WERI-Rb-1 (cell line): ENCODE measurements at regions not wholly inside any gene's neighbourhood (a gene's known extent, or its start where the extent isn't known, plus 50 kb on each side); places are given as distances from the start of the nearest gene placed in this dataset.

Experiments
- DNase-seq: peaks from one replicate; pipeline ENCODE4 v3.0.0-alpha.2; 2020
- H3K27ac ChIP-seq: fragments of 250-450 bp; sonication (Bioruptor Pico); 2 replicates; pipeline ENCODE4 v1.5.1; 2020; ENCODE audit warnings: mild to moderate bottlenecking, moderate library complexity
- H3K27me3 ChIP-seq: fragments of 250-450 bp; sonication (Bioruptor Pico); 2 replicates; pipeline ENCODE4 v1.5.1; 2021; ENCODE audit warnings: mild to moderate bottlenecking, low read depth, moderate library complexity; ENCODE audit not compliant: insufficient read depth, severe bottlenecking
- H3K36me3 ChIP-seq: fragments of 250-450 bp; sonication (Bioruptor Pico); 2 replicates; pipeline ENCODE4 v1.5.1; 2020; ENCODE audit warnings: mild to moderate bottlenecking, moderate library complexity
- H3K4me3 ChIP-seq: 2 replicates; pipeline ENCODE4 v1.5.1; 2011; ENCODE audit warnings: low read depth, mild to moderate bottlenecking, control low read depth, low read length
- H3K9me3 ChIP-seq: fragments of 250-450 bp; sonication (Bioruptor Pico); 2 replicates; pipeline ENCODE4 v1.5.1; 2021; ENCODE audit warnings: mild to moderate bottlenecking, moderate library complexity; ENCODE audit not compliant: severe bottlenecking
- CTCF ChIP-seq: IDR thresholded peaks from 2 replicates; pipeline ENCODE4 v1.5.1; 2011; ENCODE audit warnings: low read depth, mild to moderate bottlenecking, control low read depth, inconsistent platforms, low read length

GRCh38 chr3:194272221-194272620 is 78.9 kb downstream of the CPN2 start:
- H3K27me3 ChIP-seq = no peaks in the 10 kb centered on the region
- H3K36me3 ChIP-seq = no peaks in the 10 kb centered on the region
- no peak for TF ChIP-seq CTCF
- H3K4me3 ChIP-seq = no peak overlapping the region
- H3K27ac ChIP-seq = no peak overlapping the region
- no peaks in the 10 kb centered on the region for H3K9me3 ChIP-seq
- DNase-seq = no peak

- Histone ChIP-seq H3K27me3 (no peaks in the 10 kb centered on the region), H3K36me3 (no peaks in the 10 kb centered on the region), H3K4me3 (no peak overlapping the region), H3K27ac (no peak overlapping the region), H3K9me3 (no peaks in the 10 kb centered on the region)
- TF ChIP-seq CTCF = no peak
- DNase-seq = peak; percentile 71
These were observed 78.0 kb downstream of the CPN2 start for GRCh38 chr3:194272861-194273742.

DNA sequence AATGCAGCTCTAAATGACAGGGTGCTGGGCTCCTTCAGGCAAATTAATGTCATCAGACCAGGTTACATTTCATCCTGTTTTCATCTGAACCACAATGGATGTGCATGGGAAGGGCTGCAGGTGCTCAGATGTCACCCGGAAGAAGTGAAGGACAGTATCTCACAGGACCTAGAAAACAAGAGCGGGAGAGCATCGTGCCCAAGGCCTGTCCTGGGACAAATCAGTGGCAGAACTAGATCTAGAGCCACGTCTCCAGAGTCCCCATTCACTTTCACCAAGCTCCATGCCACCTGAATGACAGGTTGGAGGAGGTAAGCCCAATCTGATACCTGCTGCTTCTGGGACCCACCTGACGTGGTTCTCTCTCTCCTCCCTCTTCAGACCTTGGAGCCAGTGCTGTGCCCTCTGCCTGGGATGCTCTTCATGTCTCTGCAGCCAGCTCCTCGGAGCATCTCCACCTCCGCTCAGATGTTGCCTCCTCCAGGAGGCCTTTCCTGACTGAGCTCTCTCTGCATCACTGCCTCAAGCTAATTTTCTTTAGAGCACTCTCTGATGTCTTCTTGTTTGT is 77.3 kb downstream of the CPN2 start:
- H3K36me3 ChIP-seq = no peaks in the 10 kb centered on the region
- no peak overlapping the region for H3K4me3 ChIP-seq
- no peaks in the 10 kb centered on the region for H3K27me3 ChIP-seq
- TF ChIP-seq CTCF = no peak
- DNase-seq = no peak
- no peaks in the 10 kb centered on the region for H3K9me3 ChIP-seq
- no peak overlapping the region for H3K27ac ChIP-seq

- Histone ChIP-seq H3K36me3 (no peaks in the 10 kb centered on the region), H3K9me3 (no peaks in the 10 kb centered on the region), H3K27ac (no peak overlapping the region), H3K27me3 (no peaks in the 10 kb centered on the region), H3K4me3 (no peak overlapping the region)
- DNase-seq = no peak
- no peak for TF ChIP-seq CTCF
These were observed 76.6 kb downstream of the CPN2 start for GRCh38 chr3:194274424-194275085.

GRCh38 chr3:194275291-194275690 is 75.8 kb downstream of the CPN2 start:
- TF ChIP-seq CTCF = no peak
- Histone ChIP-seq H3K4me3 (no peak overlapping the region), H3K9me3 (no peaks in the 10 kb centered on the region), H3K27ac (no peak overlapping the region), H3K27me3 (no peaks in the 10 kb centered on the region), H3K36me3 (no peaks in the 10 kb centered on the region)
- no peak for DNase-seq
